Skin epidermis (tissue), 12 donors: ENCODE measurements at regions not wholly inside any gene's neighbourhood (a gene's known extent, or its start where the extent isn't known, plus 50 kb on each side); places are given as distances from the start of the nearest gene placed in this dataset.
"Not testable (repeated sequence)": the region's sequence is repeated elsewhere in the genome, so short reads cannot be mapped to it uniquely, and the experiment has no call there.

Experiments
- H3K27ac ChIP-seq, 21 experiments: fragments of 200-600 bp; sonication (generic) in 11 of 21; one replicate each; pipeline ENCODE4 v1.5.0; 2020; ENCODE audit warnings: mild to moderate bottlenecking in 3 of 21, inconsistent platforms in 2 of 21, moderate library complexity in 2 of 21
- H3K4me3 ChIP-seq, 7 experiments: fragments of 200-600 bp; sonication (generic) in 2 of 7; one replicate each; pipeline ENCODE4 v1.5.0; 2020; ENCODE audit warnings: inconsistent platforms in 2 of 7, mild to moderate bottlenecking in 2 of 7, moderate library complexity in 1 of 7

- not testable (repeated sequence) for H3K4me3 ChIP-seq, H3K27ac ChIP-seq
Observed at GRCh38 chrX:149420566-149420965, 84.5 kb downstream of the IDS start.

- Histone ChIP-seq H3K4me3 (no peak overlapping the region), H3K27ac (no peak overlapping the region)
Observed at GRCh38 chrX:149398027-149398426, 107.1 kb downstream of the IDS start.

GRCh38 chrX:149392921-149393320 lies 112.2 kb downstream of the IDS start:
- Histone ChIP-seq H3K4me3 (no peak overlapping the region), H3K27ac (no peak overlapping the region)

GRCh38 chrX:149383852-149384251 lies 121.3 kb downstream of the IDS start:
- Histone ChIP-seq H3K27ac (no peak overlapping the region), H3K4me3 (no peak overlapping the region)

- no peak overlapping the region for H3K4me3 ChIP-seq
- no peak overlapping the region for H3K27ac ChIP-seq
Observed at GRCh38 chrX:149374751-149375150, 130.4 kb downstream of the IDS start.

GRCh38 chrX:149372866-149373265 lies 132.2 kb downstream of the IDS start:
- Histone ChIP-seq H3K27ac (no peak overlapping the region), H3K4me3 (no peak overlapping the region)

GRCh38 chrX:149371986-149372385 lies 133.1 kb downstream of the IDS start:
- no peak overlapping the region for H3K27ac ChIP-seq
- no peak overlapping the region for H3K4me3 ChIP-seq

GRCh38 chrX:149370097-149370496 lies 135.0 kb downstream of the IDS start:
- Histone ChIP-seq H3K4me3 (no peak overlapping the region), H3K27ac (no peak overlapping the region)

GRCh38 chrX:149365552-149365951 lies 139.6 kb downstream of the IDS start:
- H3K27ac ChIP-seq: no peak overlapping the region
- H3K4me3 ChIP-seq: no peak overlapping the region

- Histone ChIP-seq H3K4me3 (no peak overlapping the region), H3K27ac (no peak overlapping the region)
Observed at GRCh38 chrX:149365061-149365460, 140.0 kb downstream of the IDS start.

- Histone ChIP-seq H3K27ac (no peak overlapping the region), H3K4me3 (no peak overlapping the region)
Observed at GRCh38 chrX:149363965-149364364, 141.1 kb downstream of the IDS start.

- Histone ChIP-seq H3K4me3 (no peak overlapping the region), H3K27ac (no peak overlapping the region)
Observed at GRCh38 chrX:149346306-149346705, 158.8 kb downstream of the IDS start.

- Histone ChIP-seq H3K4me3 (no peak overlapping the region), H3K27ac (no peak overlapping the region)
Observed at GRCh38 chrX:149322316-149322715, 182.8 kb downstream of the IDS start.

GRCh38 chrX:149313871-149314371 lies 191.2 kb downstream of the IDS start:
- no peak overlapping the region for H3K4me3 ChIP-seq
- no peak overlapping the region for H3K27ac ChIP-seq

GRCh38 chrX:149312988-149313387 lies 192.1 kb downstream of the IDS start:
- no peak overlapping the region for H3K27ac ChIP-seq
- H3K4me3 ChIP-seq: no peak overlapping the region

- H3K27ac ChIP-seq: no peak overlapping the region
- H3K4me3 ChIP-seq: no peak overlapping the region
Observed at GRCh38 chrX:149312097-149312496, 193.0 kb downstream of the IDS start.

GRCh38 chrX:149302705-149303104 lies 202.4 kb downstream of the IDS start:
- no peak overlapping the region for H3K4me3 ChIP-seq
- H3K27ac ChIP-seq: no peak overlapping the region

- no peak overlapping the region for H3K4me3 ChIP-seq
Observed at GRCh38 chrX:149298111-149298510, 207.0 kb downstream of the IDS start.

GRCh38 chrX:149296092-149296491 lies 209.0 kb downstream of the IDS start:
- Histone ChIP-seq H3K27ac (no peak overlapping the region), H3K4me3 (no peak overlapping the region)

More at GRCh38 chrX:149298111-149298510, 207.0 kb downstream of the IDS start:
- H3K27ac ChIP-seq: no peak overlapping the region

- H3K27ac ChIP-seq: no peak overlapping the region
- H3K4me3 ChIP-seq: no peak overlapping the region
Observed at GRCh38 chrX:149286940-149287349, 218.2 kb downstream of the IDS start.

- Histone ChIP-seq H3K4me3 (no peak overlapping the region), H3K27ac (no peak overlapping the region)
Observed at GRCh38 chrX:149284616-149285015, 220.5 kb downstream of the IDS start.

GRCh38 chrX:149283853-149284252 lies 221.3 kb downstream of the IDS start:
- no peak overlapping the region for H3K27ac ChIP-seq

GRCh38 chrX:149282909-149283308 lies 222.2 kb downstream of the IDS start:
- no peak overlapping the region for H3K4me3 ChIP-seq
- no peak overlapping the region for H3K27ac ChIP-seq

More at GRCh38 chrX:149283853-149284252, 221.3 kb downstream of the IDS start:
- H3K4me3 ChIP-seq: no peak overlapping the region
